ENCODE measurements at regions not wholly inside any gene's neighbourhood (a gene's known extent, or its start where the extent isn't known, plus 50 kb on each side); places are given as distances from the start of the nearest gene placed in this dataset.

GRCh38 chr2:212940816-212941215, 210.6 kb downstream of the IKZF2 start:
- TF ChIP-seq CTCF (IDR thresholded peaks at IDR 0.05) (no peak), POLR2A (IDR thresholded peaks at IDR 0.05) (no peak)

Measured in esophagus squamous epithelium (tissue), 4 donors.